ENCODE measurements at regions not wholly inside any gene's neighbourhood (a gene's known extent, or its start where the extent isn't known, plus 50 kb on each side); places are given as distances from the start of the nearest gene placed in this dataset.

DNA sequence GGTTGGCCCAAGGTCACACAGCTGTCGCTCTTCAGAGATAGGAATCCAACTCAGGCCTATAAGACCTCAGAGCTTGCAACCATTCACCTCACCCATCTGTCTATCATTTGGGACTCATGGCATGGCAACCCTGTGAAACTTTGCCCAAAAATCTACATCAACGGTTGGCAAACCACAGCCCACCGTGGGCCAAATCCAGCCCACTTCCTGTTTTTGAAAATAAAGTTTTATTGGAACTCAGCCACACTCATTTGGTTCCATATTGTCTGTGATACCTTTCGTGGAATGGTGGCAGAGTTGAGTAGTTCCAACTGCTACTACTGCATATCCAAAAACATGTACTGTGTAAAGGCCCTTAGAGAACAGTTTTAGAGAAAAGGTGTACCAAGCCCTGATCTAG is 307.8 kb downstream of the MN1 start:
- Histone ChIP-seq H3K27ac (ENCODE audit: insufficient read length, low read depth, low read length) (no peak overlapping the region), H3K79me1 (ENCODE audit: insufficient read depth, low read depth, low read length, poor library complexity, severe bottlenecking) (no peaks in the 10 kb centered on the region), H4K20me1 (ENCODE audit: control insufficient read depth, insufficient read depth, insufficient read length) (no peaks in the 10 kb centered on the region), H2BK120ac (ENCODE audit: low read depth, low read length, poor library complexity, severe bottlenecking) (no peak overlapping the region), H3K9me3 (ENCODE audit: control insufficient read depth, low read depth, low read length) (no peaks in the 10 kb centered on the region), H2BK5ac (ENCODE audit: insufficient read length, low read length) (no peak overlapping the region), H4K91ac (ENCODE audit: insufficient read length, low read depth, low read length) (no peak overlapping the region), H2BK15ac (ENCODE audit: low read depth, low read length) (no peak overlapping the region), H3K56ac (ENCODE audit: insufficient read length, low read depth, low read length) (no peak overlapping the region), H3K4me1 (ENCODE audit: insufficient read depth, low read length) (no peaks in the 10 kb centered on the region), H2BK12ac (ENCODE audit: insufficient read length, low read depth, low read length) (no peak overlapping the region), H4K5ac (ENCODE audit: insufficient read length, low read depth, low read length) (no peak overlapping the region), H3K4ac (ENCODE audit: low read depth, low read length) (no peak overlapping the region), H3K14ac (ENCODE audit: insufficient read depth, low read length) (no peak overlapping the region), H2AK5ac (ENCODE audit: insufficient read length, low read length) (no peak overlapping the region), H3K9ac (ENCODE audit: extremely low read depth, insufficient read length, low read length) (no peak overlapping the region), H4K8ac (replicated peaks; ENCODE audit: insufficient read length, low read depth, low read length) (no peak overlapping the region), H3K79me2 (ENCODE audit: insufficient read depth, low read length) (no peaks in the 10 kb centered on the region), H3K4me2 (ENCODE audit: insufficient read depth, insufficient read length, low read length) (no peak overlapping the region), H2BK20ac (ENCODE audit: low read depth, low read length, poor library complexity, severe bottlenecking) (no peak overlapping the region), H3K23ac (ENCODE audit: insufficient read length, low read depth, low read length) (no peak overlapping the region), H3K18ac (ENCODE audit: insufficient read length, low read depth, low read length) (no peak overlapping the region), H3K27me3 (ENCODE audit: insufficient read depth, low read length) (no peaks in the 10 kb centered on the region), H2AFZ (ENCODE audit: low read length) (no peak overlapping the region), H3K23me2 (ENCODE audit: insufficient read length, low read depth, low read length, poor library complexity, severe bottlenecking) (no peaks in the 10 kb centered on the region), H3T11ph (ENCODE audit: low read length) (no peak overlapping the region)
- TF ChIP-seq, protein P1, sequence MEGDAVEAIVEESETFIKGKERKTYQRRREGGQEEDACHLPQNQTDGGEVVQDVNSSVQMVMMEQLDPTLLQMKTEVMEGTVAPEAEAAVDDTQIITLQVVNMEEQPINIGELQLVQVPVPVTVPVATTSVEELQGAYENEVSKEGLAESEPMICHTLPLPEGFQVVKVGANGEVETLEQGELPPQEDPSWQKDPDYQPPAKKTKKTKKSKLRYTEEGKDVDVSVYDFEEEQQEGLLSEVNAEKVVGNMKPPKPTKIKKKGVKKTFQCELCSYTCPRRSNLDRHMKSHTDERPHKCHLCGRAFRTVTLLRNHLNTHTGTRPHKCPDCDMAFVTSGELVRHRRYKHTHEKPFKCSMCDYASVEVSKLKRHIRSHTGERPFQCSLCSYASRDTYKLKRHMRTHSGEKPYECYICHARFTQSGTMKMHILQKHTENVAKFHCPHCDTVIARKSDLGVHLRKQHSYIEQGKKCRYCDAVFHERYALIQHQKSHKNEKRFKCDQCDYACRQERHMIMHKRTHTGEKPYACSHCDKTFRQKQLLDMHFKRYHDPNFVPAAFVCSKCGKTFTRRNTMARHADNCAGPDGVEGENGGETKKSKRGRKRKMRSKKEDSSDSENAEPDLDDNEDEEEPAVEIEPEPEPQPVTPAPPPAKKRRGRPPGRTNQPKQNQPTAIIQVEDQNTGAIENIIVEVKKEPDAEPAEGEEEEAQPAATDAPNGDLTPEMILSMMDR (conservative IDR thresholded peaks at IDR 0.05): no peak
- no peak for DNase-seq
- Mint-ChIP-seq H3K4me1 (peaks cover 14 to 20% of the 10 kb centered on the region in 2 experiments), H3K36me3 (ENCODE audit: insufficient read depth in 1 of 3, low read depth in 3 of 3) (peaks cover 0 to 15% (median 5%) of the 10 kb centered on the region in 3 experiments; a peak in 5 of 7 replicates), H3K9me3 (peaks cover 12 to 19% of the 10 kb centered on the region in 2 experiments; a peak in 4 of 5 replicates), H3K27me3 (ENCODE audit: low read depth) (peaks cover 35% of the 10 kb centered on the region), H3K27ac (no peak overlapping the region), H3K4me3 (no peak overlapping the region)
- WGBS (ENCODE audit: extremely low coverage, insufficient read length, low lambda C conversion rate): no CpG with 5 or more reads among the region's 4 CpGs
